Left cardiac atrium (tissue), 4 donors: ENCODE measurements at regions not wholly inside any gene's neighbourhood (a gene's known extent, or its start where the extent isn't known, plus 50 kb on each side); places are given as distances from the start of the nearest gene placed in this dataset.

Experiments
- ATAC-seq, 2 donors: fragments of 200-7000 bp; cut with Tn5 transposase; one replicate each; pipeline ENCODE4 v1.9.1; 2020; ENCODE audit warnings: mild to moderate bottlenecking in 2 of 2, moderate library complexity in 2 of 2
- DNase-seq: peaks from one replicate; pipeline ENCODE4 v3.0.0-alpha.2; 2020
- intact Hi-C, 2 donors: fragments of 100-400 bp; cut with DNase I; formaldehyde crosslinking; loops; one replicate each; pipeline versions ENCODE4 v1.14.1 to v1.15.1; 2022 to 2023
- donor health status: DM: no; HTN: yes; CAD: no.
- donor health status: DM: no; HTN: yes; CAD: no; lungs with severe emphysema.
- donor health status: DM: yes; HTN: yes; CAD: no.
- donor health status: Dilated cardiomyopathy.

DNA sequence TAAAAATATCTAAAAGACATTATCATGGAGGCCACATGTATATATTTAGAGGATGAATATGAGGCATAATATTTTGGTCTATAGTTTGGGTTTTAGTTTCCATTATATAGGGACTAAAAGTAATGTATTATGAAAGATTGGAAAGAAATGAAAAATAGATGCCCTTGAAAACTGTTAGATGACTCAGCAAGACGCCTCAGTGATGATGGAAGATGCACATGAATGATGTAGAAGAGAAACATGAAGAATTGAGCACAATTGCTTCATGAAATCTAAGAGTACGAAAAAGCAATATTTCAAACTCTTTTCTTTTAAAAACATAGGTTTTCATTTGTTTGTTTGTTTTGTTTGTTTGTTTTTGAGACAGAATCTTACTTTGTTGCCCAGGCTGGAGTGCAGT, 89.8 kb downstream of the ARL4A start:
- intact Hi-C loops, result no loop called here
- ATAC-seq, result no peak
- DNase-seq, result no peak

DNA sequence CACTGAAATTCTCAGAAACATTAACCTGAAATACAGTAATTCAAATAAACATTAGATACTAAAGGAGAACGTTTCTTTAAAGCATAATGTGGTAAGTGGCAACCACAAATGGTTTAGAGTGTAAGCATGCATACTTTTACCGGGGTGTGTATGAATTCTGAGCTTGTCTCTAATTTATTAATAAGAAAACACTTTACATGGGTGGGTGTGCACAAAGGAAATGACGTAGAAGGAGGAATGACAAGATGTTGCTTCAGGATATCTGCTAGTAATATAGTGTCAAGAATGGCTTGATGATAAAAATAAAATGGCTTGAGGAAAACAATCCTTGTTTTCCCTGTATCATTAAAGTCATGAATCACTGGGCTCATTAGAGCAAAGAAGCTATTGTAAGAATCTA, 92.5 kb downstream of the ARL4A start:
- intact Hi-C loops, result no loop called here
- ATAC-seq, result no peak

DNA sequence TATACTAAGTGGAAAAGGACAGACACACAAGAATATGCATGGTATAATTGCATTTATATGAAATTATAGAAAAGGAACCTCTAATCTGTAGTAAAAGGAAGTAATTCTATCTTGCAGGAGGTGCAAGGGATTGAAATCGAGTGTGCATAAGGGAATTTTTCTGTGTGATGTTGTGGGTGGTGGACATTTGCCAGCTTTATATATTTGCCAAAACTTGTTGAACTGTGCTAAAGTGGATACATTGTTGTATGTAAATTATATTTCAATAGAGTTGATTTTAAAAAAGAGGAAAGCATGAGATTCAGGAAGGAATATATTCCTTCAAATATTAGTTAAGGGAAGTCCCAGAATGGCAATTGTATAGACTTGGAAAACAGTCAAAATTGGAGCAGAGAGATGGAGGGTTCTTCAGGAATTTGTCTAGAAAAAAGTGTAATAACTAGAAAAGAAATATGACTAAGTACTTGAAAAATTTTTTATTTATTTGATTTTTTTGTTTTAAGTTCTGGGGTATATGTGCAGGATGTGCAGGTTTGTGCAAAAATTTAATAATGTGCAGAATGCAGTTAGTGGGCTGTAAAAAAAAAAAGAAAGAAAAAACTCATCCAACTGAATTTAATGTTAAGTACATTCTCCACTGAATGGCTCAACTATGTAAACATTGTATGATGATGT, 96.1 kb downstream of the ARL4A start:
- intact Hi-C loops, result no loop called here
- no peak for DNase-seq
- ATAC-seq, result no peak

More for the DNA sequence above, 92.5 kb downstream of the ARL4A start:
- no peak for DNase-seq

DNA sequence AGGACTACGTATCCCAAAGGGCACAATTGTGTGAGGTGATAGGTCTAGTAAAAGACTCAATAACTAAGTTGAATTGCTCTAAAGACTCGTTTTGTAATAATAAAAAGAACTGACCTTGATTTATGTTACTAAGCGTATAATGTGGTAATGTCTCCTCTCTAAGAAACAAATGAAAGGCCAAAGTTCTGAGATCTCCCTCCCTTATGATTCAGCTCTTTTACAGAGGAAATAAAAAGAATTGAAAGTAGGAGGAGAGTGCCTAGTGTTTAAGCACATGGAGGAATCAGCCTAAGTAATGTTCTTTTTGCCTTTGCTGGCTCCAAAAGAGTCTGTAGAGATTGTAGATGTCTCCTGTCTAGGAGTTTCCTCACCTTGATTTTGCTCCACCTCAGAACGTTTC, 98.0 kb downstream of the ARL4A start:
- ATAC-seq (no peak), DNase-seq (no peak)
- intact Hi-C loops, result no loop called here

DNA sequence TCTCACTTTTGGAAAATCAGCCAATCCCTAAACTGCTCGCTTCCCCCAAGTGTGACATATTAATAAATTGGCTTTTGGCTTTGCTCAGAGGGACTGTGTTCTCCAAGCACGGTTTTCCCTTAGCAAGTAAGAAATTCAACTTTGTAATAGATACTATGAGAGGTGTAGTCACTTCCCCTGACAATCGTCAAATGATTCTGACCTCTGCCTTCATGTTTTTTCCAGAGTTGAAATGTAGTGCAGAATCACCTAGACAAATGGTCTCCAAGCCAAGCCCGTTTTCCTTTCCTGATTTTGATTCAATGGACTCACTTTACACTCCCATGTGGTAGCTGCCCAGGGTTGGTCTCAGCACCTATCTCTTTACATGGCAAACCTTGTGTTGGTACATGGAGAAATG, 99.1 kb downstream of the ARL4A start:
- DNase-seq (no peak), ATAC-seq (no peak)
- intact Hi-C loops, result no loop called here

DNA sequence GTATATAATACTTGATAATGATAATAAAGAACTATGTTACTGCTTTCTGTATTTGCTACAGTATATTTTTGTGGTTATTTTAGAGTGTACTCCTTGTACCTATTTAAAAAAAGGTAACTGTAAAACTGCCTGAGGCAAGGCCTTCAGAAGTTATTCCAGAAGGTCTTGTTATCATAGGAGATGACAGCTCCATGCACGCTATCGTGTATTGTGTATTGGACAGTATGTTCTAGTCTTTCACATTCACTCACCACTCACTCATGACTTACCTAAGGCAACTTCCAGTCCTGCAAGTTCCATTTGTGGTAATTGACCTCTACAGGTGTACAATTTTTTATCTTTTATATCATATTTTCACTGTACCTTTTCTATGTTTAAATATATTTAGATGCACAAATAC, 100.7 kb downstream of the ARL4A start:
- DNase-seq (no peak), ATAC-seq (no peak)
- intact Hi-C loops, result no loop called here

DNA sequence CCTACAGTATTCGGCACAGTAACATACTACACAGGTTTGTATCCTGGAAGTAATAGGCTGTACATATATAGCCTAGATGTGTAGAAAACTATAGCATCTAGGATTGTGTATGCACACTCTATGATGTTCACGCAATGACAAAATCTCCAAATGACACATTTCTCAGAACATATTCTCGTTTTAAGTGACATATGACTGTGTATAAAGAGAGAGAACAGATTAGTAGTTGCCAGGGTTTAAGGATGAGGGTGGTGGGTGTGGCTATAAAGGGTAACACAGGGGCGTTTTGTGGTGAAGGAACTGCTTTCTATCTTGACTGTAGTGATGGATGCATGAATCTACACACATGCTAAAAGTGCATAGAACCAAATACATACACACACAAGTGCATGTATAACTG, 101.2 kb downstream of the ARL4A start:
- no peak for ATAC-seq
- intact Hi-C loops, result no loop called here
- DNase-seq, result no peak

DNA sequence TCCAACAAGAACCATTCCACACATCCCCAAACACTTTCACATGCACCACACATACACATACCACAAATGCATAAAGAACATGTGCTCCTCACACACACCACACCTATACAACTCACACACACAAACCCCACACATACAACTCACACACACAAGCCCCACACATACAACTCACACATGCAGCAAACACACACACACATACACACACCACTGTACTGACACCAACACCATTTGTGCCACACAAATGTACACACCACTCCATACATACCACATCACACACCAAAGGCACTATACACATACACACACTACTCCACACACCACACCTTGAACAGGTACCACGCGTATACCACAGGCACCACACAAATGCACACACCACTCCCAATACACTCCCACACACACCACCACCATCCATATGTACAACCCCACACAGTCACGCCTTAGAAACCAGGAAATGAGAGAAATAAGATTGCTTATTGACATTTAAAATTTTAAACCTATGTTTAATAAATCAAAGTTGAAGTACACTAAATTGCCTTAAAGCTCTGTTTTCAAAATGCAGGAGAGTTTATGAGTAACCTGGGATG, 107.4 kb downstream of the ARL4A start:
- DNase-seq (no peak), ATAC-seq (no peak)
- intact Hi-C loops, result no loop called here

DNA sequence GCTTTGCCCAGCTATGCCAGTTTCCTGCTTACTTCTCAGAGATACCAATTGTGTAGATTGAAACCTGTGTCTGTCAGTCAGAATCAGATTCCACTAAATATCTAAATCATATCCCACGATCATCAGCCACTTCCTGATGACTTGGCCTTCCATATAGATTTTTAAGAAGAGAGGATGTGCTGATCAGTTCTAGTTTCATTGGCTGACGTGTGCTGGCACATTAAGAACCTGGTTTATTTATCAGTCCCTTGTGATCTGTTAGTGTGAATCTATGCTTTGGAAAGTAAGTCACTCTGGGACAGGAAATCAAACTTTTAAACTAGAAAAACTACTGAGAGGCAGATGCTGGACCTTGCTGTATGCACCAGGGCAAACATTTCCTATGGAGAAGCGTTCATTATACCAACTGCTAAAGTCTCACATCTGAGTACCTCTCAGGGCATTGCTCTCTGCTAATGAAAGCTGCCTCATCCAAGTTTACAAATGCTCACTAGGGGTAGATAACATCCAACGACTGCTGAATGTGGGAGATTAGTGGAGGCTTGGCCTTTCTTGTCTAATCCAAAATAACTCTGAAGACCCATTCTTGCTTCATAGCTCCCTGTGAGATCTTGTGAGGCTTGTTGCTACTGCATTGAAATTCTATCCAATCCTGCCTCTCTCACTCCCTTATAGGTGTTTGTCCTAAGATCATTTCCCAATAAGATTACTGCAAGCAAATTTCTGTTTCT, 109.1 kb downstream of the ARL4A start:
- DNase-seq, result no peak
- intact Hi-C loops, result no loop called here
- peak in 1 of 2 donors; percentile 27 for ATAC-seq

DNA sequence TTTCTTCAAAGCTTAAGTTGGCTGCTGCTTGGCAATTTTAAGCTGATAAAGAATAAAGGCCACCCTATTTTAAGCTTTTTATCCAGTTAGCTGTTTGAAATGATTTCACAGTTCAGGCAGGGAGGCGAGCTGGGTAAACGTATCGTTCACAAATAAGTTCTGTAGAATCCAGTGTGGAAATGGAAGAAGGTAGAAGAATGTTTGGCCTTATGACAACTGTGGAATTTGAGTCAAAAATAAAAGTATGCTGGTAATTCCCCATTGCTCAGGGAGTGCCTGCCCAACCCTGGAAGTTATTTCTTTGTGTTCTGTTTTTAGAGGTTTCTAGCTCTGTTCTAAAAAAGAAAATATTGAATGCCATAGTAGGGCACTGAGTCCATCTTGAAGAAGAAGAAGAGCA, 113.1 kb downstream of the ARL4A start:
- no peak for DNase-seq
- no peak for ATAC-seq
- intact Hi-C loops, result no loop called here

DNA sequence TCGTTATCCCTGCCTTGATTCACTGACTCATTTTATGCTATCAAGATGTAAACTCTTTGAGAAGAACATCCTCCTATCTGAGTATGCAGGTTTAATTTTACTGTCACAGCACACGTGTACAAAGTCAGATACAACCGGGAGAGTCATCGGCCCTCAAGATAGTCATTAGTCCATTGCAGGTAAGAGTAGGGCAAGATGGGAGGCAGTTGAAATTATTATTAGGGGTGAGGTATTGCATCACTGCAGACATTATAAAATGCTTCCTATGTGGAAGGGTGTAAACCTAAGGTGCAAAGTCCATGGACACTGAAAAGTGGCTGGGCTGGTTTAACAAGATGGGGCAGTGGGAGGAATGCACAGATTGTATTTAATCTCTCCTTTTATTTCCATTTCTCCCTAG, 113.7 kb downstream of the ARL4A start:
- DNase-seq (no peak), ATAC-seq (no peak)
- intact Hi-C loops, result no loop called here

DNA sequence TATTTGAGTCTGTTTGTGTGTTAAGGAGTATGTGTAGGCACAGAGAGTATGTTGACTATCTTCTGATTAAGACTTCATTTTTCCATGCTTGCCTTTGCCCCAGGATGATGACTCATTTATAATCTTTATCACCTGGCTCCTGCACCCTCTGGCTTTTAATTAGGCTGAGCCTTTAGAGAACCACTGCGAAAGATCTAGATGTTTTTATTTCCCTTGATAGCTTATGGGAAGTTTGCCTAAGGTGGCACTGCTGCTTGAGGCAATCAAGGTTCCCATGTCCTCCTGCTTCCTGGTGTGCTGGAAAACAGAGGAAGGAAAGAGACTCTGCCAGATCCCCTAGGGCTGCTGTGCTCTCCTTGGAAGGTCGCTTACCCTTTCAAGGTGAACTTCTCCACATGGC, 114.6 kb downstream of the ARL4A start:
- intact Hi-C loops, result no loop called here
- DNase-seq (no peak), ATAC-seq (peak in 1 of 2 donors; percentile 77)

DNA sequence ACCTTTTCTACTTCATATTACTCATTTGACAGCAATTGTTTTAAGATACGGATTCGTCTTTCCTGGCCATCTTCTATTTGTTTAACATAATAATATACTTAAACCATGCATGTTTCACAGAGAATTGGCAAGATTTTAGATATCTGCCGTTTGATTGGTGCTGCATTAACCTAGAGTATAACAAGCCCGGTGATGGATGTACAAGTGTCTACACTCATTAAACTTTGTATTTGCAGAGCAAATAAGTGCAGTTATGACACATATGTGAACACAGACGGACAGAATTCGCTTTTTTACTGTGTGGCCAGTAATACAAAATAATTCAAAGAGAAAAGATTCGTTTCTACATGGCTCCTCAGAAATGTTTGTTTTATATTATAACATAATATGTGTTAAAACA, 116.1 kb downstream of the ARL4A start:
- intact Hi-C loops, result no loop called here
- ATAC-seq (no peak), DNase-seq (no peak)

DNA sequence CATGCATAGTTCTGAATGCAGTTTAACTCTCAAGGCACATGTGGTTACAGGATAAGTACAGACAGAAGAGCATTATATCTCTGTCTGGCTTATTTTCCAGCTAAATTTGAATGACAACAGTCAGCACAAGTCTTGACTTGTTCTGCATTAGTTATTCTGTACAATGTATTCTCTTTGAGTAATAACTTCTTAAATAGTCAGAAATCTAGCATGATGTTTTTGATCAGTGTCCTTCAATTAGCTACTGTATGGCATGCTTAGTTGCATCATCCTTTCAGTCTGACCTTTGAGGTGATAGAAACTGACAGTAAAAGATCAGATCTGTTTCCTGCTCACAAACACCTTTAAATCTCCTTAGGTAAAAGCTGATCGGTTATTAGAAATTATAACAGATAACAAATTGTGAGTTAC, 118.1 kb downstream of the ARL4A start:
- DNase-seq (no peak), ATAC-seq (no peak)
- intact Hi-C loops, result no loop called here

DNA sequence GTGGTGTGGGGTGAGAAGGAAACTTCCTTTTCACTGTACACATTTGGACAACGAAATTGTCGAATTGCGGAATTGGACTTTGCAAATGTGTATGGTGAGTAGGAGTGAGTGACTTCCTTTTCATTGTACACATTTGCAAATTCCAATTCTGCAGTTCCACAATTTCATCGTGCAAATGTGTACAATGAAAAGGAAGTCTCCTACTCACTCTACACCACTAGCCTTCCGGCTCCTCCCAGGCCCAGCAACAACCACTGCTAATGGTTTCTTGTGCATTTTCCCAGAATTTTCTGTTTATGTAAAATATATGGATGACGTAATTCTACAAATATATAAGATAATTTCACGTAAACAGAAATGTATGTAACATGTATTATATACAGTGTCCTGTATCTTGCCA, 118.5 kb downstream of the ARL4A start:
- intact Hi-C loops, result no loop called here

DNA sequence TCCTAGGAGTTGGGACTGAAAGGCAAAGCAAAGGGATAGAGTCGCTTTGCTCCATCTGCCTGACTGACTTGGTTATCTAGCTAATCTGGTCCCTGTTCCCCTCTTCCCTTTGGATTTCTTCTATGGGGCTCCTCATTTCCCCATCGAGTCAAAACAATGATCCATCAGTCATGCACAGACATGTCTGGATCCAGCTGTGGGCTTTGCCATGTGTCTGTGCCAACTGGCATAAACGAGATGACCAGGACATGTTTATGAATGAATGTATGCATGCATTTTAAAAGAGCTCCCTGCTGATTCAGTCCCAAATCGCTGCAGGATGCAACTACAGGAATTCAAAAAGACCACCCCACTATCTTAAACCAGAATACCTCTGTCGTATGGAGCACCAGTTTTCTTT, 122.0 kb downstream of the ARL4A start:
- intact Hi-C loops, result no loop called here
- ATAC-seq, result no peak
- no peak for DNase-seq

More for the DNA sequence above, 118.5 kb downstream of the ARL4A start:
- DNase-seq (no peak), ATAC-seq (no peak)

DNA sequence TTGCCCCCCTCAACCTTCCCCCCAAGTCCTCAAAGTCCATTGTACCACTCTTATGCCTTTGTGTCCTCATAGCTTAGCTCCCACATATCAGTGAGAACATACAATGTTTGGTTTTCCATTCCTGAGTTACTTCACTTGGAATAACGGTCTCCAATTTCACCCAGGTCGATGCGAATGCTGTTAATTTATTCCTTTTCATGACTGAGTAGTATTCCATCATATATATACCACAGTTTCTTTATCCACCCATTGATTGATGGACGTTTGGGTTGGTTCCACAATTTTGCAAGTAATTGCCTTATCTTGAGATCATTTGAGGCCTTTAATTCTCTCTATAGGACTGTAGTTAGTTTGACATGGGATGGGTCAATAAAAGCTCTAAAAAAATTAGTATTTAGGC, 124.7 kb downstream of the ARL4A start:
- no peak for ATAC-seq
- intact Hi-C loops, result no loop called here
- no peak for DNase-seq

DNA sequence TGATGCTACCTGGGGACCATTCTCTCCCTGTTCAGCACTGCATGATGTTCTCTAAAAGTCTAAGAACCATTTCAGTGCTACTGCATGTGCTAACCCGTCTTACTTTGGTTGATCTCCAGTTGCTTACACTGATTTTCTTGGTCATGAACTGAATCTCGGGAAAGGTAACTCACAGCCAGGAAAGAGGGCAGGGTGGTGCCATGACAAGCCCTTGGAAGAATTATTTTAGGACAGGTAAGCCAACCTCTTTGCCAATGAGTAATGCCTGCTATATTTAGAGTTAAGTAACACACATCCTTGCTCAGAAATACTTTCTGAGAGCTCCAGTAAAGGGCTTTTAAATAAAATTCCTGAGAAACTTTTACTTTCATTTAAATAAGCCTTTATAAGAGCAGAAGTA, 126.7 kb downstream of the ARL4A start:
- intact Hi-C loops, result no loop called here
- ATAC-seq (no peak), DNase-seq (no peak)

DNA sequence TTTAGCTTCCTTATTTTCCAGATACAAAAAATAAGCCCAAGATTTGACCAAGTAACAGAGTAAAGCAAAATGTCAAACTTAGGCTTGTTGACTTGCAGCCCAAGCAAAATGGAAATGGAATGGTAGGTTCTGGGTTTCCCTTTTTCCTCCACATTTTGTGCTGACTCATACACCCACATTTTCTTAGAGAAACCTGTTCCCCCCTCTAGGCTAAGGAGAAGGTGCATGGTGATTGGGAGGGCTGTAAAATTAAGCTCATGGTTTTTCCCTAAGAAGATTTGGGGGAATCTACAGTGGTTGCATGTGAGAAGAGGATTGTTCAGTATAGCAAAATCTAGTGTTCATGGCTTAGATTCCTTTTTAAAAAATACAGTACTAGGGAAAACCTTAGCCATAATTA, 127.4 kb downstream of the ARL4A start:
- DNase-seq, result no peak
- ATAC-seq, result no peak
- intact Hi-C loops, result no loop called here

DNA sequence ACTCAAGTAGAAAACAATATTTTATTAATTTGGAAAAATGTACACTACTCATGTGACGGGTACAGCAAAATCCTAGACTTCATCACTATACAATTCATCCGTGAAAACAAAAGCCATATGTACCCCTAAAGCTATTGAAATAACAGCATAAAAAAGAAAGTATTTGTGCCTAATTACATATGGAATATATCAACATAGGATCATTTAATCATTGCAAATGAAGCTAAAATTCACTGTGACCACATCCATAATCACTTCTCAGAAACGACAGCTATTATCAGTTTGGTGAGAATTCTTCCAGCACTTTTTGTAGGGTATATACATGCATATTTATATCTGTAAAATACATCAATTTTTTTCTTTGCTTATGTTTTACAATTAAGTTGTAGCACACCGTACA, 128.0 kb downstream of the ARL4A start:
- ATAC-seq (no peak), DNase-seq (no peak)
- intact Hi-C loops, result no loop called here

DNA sequence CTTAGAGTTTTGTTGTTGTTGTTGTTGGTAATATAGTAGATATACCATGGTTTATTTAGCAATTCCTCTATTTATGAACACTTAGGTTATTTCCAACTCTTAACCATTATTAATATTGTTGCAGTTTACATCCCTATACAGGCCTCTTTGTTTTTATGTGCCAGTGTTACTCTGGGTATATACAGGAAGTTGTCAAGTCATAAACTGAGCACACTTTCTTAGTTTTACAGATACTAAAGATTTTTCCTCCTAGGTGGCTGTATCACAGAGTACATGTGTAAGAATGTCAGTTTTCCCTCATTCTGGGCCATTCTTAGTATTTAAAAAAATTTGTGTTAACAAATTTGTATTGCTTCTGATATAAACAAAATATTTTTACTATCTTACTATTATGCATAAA, 128.4 kb downstream of the ARL4A start:
- intact Hi-C loops, result no loop called here
- ATAC-seq (no peak), DNase-seq (no peak)
